Left renal pelvis (tissue), 4 donors: ENCODE measurements at regions not wholly inside any gene's neighbourhood (a gene's known extent, or its start where the extent isn't known, plus 50 kb on each side); places are given as distances from the start of the nearest gene placed in this dataset.
"Not testable (repeated sequence)": the region's sequence is repeated elsewhere in the genome, so short reads cannot be mapped to it uniquely, and the experiment has no call there.

ENCODE experiments used
- DNase-seq, 4 donors: peaks; one replicate each; pipeline ENCODE4 v3.0.0-alpha.2; 2013; ENCODE audit warnings: low read depth in 4 of 4, low spot score in 3 of 4

DNA sequence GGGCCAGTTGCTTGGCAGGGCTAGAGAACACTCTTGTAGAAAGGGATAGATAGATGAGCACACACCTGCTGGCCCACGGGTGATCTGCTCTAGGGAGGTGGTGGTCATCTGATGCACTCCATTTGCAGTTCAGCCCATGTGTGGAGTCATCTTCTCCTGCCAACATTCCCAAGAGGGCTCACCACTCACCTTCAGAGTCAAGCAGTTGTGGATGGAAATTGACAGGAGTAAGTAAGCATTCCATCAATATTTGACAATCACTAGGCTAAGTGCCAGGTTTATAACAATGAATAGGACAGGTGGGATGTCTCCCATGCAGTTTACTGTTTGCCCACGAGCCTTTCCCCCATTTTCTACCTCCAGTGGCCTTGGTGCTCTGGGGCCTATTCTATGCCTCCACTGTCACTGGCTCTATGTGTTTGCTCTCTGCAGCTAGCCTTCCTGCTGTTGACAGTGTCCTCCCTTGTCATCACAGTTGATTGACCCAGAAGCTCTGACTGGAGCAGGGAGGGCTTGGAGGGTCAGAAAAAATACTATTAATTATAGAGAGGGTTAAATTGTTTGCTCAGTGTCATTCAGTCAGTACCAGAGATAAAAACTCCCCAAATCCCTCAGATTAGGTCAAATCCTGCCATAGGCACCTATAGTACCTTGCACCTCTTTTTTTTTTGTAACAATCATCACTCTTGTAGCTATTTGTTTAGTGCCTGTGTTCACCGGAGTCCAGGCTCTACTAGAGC lies 134.6 kb upstream of the PZP start:
- no peak for DNase-seq

DNA sequence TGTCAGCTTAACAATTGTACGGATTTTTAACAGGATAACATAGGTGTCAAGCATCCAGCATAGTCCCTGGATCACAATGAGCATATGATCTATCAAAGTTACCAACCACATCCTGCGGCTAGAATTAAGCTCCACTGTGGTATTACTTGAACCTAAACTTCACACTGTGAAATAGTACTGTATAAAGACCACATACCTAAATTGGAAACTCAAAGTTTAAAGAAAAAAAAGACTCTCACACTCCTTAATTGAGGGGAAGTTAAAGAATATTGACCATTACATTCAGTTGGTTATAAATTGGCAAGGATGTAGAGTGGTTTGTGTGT lies 133.0 kb upstream of the PZP start:
- no peak for DNase-seq

DNA sequence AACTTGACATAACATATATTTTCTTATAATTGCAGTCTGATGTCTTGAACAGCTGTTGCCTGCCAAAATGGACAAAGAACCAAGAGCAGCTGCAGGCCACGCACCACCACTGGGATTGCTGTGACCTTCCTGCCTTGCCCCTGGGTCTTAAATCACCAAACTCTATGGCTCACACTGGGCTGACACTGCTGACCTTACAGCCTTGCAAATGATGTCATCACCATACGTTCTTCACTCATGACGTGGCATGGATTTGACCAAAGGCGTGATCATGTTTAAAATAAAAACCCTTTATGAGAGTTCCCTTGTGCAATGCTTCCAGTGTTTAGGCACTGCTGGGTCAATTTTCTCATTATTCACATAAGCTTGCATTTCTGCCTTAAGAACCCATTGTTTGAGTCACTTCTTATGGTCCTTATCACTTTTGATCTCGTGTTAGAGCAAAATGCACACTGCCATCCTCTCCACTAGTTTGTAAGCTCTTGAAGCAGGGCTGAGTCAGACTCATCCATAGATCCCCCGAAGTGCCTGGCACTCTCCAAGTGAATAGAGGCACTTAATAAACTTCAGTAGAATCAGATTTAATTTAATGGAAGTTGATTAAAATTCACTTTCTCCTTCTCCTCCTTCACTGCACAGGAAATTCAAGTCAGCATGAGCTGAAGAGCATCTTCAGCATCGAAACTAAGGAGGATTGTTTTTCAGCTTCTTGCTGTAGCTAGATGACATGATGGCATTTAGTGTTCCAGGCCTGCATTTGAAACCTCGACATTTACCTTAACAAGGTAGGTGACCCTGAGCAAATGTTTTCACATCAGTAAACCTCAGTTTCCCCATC lies 132.4 kb upstream of the PZP start:
- peak; percentile 31 to 58 (median 46) for DNase-seq

DNA sequence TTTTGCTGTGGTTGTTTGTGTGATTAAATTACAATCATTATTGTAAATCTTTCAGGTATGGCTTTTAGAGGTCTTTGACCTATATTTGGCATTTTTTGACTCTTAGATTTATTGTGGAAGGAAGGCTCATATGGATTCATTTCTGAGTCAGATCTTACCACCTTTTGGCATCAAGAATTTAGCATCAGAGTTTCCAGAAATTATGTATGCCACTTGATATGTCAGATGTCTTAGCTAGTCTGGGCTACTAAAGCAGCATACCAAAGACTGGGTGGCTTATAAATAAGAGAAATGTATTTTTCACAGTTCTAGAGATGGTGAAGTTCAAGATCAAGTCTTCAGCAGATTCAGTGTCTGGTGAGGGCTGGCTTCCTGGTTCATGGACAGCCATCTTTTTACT lies 129.5 kb upstream of the PZP start:
- DNase-seq, result no peak

DNA sequence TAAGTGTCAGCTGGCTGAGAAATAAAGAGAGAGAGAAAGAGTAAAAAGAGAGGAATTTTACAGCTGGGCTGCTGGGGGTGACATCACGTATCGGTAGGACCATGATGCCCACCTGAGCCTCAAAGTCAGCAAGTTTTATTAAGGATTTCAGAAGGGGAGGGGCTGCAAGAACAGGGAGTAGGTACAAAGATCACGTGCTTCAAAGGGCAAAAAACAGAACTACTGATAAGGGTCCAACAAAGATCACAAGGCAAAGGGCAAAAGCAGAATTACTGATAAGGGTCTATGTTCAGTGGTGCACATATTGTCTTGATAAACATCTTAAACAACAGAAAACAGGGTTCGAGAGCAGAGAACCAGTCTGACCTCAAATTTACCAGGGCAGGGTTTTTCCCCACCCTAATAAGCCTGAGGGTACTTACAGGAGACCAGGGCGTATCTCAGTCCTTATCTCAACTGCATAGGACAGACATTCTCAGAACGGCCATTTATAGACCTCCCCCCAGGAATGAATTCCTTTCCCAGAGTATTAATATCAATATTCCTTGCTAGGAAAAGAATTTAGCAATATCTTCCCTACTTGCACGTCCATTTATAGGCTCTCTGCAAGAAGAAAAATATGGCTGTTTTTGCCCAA lies 128.3 kb upstream of the PZP start:
- DNase-seq, result not testable (repeated sequence)

DNA sequence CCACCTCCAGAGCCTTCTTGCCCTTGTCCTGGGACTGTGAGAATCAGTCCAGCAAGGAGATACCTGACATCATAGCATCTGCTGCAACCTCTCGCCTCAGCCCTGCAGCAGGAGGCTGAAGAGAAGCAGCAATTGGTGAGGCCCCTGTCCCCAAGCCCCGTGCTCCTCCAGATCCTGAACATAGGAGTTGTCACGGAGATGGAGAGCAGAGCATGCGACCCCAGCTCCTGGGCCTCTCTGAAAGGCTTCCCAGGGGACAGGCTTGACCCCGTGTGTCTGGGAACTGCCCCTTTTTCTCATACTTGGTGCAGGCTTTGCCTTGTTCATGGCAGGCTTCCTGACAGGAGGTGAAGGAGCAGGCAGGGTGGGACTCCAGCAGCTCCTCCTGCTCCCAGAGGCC lies 127.7 kb upstream of the PZP start:
- no peak for DNase-seq

DNA sequence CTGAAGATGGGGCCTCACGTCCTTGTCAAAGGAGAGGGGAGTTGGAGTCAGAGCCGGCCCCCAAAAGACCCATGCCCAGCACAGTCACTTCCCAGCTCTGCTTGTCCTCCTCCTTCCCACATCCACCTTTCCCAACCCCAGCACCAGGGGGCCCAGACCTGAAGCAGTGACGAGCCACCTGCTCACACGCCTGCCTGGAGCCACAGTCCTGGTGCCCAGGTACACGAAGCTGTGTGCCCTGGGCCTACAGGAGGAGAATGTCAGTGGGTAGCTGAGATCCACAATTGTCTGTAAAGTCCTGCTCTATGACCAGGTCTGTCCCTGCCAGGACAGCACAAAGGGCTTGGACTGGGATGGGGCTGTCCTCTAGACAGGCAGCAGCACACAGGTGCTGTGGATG lies 126.8 kb upstream of the PZP start:
- no peak for DNase-seq

DNA sequence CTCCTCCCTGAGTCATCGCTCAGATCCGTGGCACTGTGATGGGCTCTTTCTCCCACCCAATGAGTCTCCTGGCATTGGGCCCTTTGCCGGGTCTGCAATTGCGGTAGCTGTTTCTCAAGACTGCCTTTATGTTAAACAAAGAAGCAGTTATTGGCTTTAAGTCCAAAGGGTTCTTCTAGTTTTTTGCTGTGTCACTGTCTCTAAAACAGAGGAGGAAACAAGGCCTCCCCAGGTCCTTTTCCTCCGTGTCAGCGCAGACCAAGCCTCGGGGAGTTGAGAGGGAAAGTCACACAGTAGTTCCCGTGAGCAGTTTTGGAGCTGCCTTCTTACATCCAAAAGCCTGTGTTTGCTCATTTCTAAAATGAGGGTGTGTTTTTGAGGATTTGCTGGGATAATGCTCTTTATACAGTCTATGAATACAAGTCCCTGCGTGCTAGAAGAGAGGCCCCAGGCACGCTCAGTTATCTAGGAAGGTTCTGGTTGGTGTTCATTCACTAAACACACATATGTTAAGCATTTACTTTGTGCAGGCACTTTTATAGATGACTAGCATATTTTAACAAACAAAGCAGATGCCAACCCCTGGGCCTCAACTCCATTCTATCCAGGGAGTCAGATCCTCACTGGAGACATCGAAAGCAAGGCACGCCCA lies 126.0 kb upstream of the PZP start:
- DNase-seq, result no peak

DNA sequence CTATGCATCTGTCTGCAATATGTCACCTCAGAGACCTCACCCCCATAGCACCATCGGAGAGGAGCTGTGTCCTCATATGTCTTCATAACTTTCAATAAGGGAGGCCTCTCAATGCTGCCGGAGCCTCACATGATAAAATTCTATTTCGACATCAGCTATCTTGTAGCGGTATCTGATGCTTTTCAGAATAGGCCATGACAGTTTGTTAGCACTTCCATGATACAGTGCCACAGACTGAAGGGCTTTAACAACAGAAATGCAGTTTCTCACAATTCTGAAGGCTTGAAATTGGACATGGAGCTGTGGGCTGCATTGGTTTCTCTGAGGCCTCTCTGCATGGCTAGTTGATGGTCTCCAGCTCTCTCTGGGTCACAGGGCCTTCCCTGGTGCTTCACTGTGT lies 125.0 kb upstream of the PZP start:
- no peak for DNase-seq

DNA sequence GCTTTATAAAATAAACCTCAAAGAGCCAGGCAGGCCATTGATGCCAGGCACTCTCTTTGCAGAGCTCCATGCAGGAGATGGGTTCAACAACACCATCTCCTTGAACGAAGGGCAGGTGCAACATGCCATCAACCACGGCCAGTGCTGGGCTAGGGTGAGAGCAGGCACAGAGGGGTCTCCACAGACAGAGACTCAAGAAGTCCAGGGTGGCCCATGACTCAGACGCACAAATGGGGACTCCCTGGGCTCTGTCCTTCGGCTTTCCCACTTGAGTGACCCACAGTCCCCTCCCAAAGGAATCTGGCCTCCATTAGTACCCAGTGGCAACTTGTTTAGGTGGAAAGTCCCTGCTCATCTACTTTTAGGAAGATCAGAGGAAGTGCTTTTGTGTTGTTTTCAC lies 124.4 kb upstream of the PZP start:
- DNase-seq, result no peak

DNA sequence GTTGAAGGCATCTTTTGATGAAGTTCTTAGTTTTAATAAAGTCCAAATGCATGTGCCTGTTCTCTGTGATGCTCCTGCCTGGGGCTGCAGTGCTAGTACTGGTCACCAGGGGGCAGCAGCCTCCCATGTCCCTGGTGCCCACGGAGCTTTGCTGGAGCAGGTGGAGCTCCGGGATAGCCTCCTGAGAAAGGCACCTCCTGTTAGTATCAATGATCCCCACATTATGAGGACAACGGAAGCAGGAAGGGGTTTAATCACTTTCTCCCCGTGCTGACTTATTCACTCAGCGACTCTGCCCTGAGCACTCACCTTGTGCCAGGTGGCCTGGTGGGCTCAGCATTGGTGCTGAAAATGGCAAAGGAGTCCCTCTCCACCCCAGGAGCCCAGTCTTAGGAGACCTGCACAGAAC lies 123.0 kb upstream of the PZP start:
- DNase-seq, result peak in 1 of 4 donors; percentile 30

DNA sequence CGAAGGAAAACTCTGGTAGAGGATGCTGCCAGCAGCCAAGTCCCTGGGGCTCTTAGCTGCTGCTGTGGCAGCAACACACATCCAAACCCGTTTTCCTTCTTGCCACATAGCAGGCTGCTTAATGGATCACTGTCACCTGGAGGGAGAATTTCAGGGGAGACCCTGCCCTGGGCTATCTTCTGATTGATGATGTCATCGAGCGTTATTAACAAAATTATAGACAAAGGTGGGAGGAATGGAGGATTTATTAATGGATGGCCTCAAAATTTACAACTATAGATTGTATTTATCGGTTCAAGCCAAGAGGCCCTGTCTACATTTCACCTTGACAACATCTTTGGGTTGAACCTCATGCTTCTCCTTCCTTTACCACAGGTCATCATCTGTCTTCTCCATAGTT lies 120.8 kb upstream of the PZP start:
- DNase-seq, result no peak

DNA sequence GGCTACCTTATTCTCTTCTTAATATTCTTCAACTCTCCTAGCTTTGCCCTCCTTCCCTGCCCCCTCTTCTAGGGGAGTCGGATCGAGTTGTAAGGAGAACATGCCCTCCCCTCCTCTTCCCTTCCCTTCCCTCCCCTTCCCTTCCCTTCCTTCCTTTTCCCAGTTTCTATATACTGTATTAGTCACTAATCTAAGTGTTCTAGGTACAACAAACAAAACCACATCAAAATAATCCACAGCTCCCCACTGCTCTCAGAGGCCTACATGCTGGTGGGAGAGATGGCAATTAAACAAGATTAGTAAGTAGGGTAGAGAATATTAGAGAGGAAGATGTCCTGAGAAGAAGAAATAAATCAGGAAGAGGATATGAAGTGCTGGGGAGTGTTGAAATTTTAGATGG lies 119.9 kb upstream of the PZP start:
- no peak for DNase-seq

DNA sequence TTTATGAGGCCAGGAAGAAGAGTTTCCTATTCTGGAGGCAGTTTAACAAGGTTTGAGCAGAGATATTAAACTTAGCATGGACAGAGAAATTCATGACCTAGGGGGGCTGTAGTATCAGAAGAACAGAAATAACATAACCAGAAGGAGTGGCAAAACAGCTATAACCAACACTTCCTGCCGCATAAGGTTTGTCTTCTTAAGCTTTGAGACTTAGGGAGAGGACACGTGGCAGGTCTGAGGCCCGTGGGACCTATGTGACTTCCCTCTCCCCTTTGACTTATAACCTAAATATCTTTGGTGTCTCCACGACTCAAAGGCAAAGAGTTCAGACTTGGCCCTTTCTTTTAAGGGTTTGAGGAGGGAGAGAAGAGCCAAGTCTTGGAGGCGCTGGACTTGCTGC lies 119.1 kb upstream of the PZP start:
- no peak for DNase-seq

DNA sequence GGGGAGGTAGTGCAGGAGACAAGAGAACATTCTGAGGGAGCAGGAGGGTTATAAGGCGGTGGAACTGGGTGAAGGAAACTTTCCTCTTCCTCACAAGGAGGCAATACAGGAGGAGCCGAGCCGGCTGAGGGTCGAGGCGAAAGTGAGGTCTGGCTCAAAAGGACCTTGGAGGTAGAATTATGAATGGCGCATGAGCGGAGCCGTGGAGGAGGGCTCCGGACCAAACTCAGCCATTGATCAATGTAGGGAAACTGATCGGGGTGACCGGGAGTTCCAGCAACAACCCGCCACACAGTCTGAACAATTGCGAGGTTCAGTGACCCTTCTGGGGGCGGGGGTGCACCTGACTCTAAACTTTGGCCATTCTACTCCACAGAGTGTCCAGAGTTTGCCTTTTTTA lies 118.7 kb upstream of the PZP start:
- not testable (repeated sequence) for DNase-seq

DNA sequence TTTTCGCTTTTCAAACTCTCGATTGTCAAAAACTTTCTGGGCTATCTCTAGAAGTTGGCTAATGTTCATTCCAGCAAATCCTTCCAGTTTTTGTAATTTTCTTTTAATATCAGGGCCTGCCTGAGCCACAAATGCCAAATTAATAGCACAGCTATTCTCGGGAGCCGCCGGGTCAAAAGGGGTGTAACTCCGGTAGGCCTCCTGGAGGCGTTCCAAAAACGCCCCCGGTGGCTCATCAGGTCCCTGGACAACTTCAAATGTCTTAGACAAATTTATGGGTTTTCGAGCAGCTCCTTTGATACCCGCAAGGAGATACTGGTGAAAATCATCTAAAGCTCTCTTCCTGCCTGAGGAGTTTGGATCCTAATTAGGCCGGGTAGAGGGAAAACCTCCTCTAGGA lies 117.9 kb upstream of the PZP start:
- DNase-seq, result no peak

DNA sequence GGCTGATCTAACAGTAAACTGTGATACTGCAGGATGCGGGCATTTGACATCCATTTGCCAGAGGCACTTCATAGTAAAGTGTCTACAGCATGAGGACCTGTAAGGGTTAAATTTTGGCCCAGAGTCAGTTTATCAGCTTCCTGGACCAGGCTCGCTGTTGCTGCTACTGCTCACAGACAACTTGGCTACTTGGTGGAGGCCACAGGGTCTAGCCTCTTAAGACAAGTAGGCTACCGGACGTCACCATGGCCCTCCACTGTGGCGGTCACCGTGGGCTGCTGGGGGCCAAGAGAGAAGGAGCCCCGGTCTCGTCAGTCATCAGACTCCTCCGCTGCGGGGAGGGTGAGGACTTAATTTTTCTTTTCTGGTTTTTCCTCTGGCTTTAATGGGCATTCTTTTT lies 117.3 kb upstream of the PZP start:
- no peak for DNase-seq

DNA sequence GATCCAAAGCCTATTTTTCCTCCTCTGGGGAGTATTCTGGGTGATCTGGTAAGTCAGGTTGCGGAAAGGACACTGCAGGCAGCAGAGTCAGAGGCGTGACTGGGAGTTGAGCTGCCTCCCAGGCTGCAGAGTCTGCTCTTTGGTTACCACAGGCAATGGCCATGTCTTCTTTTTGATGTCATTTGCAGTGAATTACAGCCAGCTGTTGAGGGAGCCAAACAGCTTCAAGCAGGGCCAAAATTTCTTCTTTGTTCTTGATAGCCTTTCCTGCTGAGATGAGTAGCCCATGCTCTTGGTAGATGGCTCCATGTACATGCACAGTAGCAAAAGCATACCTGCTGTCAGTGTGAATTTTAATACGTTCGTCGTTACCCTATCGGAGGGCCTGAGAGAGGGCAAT lies 116.6 kb upstream of the PZP start:
- DNase-seq, result no peak

DNA sequence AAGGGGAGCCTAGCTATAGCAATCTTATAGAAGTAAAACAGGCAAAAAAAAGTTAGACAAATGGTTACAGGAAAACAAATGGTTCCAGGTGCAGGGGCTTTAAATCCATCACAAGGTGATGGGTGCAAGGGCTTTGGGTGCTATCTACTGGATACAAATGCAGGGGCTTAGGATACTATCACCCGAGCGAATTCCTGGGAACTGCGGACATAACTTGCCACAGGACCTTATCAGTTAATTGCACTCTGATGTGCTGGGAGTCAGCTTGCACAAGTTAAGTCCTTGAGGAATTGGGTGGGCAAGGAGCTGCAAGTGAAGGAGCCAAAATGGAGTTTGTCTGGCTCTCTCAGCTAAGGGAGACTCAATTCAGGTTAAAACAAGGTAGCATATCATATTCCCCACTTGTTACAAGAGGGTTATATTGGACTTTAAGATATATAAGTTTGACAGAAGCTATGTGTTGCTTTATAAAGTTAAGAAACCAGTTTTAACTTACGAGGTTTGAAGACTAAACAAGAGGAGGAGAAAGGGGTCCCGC lies 115.0 kb upstream of the PZP start:
- no peak for DNase-seq

DNA sequence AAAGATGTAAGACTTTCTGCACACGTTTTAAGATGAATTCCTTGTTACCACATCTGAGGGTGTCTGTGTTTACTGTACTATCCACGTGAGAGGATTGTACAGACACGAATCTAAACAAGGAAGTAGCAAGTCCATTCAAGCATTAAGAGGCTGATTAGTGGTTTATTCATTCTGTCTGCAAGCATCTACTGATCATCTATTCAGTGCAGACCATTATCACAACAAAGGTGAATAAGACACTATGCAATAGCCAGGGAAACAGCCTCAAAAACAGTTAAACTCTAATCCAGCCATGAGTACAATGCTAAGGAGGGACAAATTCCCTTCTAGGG lies 111.6 kb upstream of the PZP start:
- no peak for DNase-seq
